IMR-90 (cell line): ENCODE measurements at regions not wholly inside any gene's neighbourhood (a gene's known extent, or its start where the extent isn't known, plus 50 kb on each side); places are given as distances from the start of the nearest gene placed in this dataset.

Source experiments
- ATAC-seq: fragments of 200-7000 bp; cut with Tn5 transposase; 2 replicates; pipeline ENCODE4 v1.9.1; 2020; ENCODE audit warnings: low read depth, mild to moderate bottlenecking, moderate library complexity
- BruUV-seq: library from RNA; stranded (reverse); fragments of 400-500 nt; replicated peaks from 2 replicates; lab custom pipeline; 2021; lab: Mats Ljungman, UMichigan
- CTCF ChIA-PET: fragments of 300-600 bp; formaldehyde crosslinking; extraction: SDS; loops from one replicate; lab custom pipeline; 2021; ENCODE audit warnings: antibody characterized with exemption; lab: Yijun Ruan, JAX
- POLR2A ChIA-PET: fragments of 300-600 bp; sonication (Branson Sonifier 250); formaldehyde crosslinking; loops from one replicate; lab custom pipeline; 2022; ENCODE audit warnings: antibody characterized with exemption; ENCODE audit not compliant: unreplicated experiment; lab: Charles Lee
- DNase-seq: peaks from one replicate; pipeline ENCODE4 v3.0.0; 2013
- H2AFZ ChIP-seq: replicated peaks from 2 replicates; pipeline ENCODE3; 2013; ENCODE audit warnings: low read length, mild to moderate bottlenecking; ENCODE audit not compliant: poor library complexity
- H2AK5ac ChIP-seq: 2 replicates; pipeline ENCODE4 v1.6.1; 2013; ENCODE audit warnings: low read depth, low read length, inconsistent platforms
- H2AK9ac ChIP-seq: replicated peaks from 2 replicates; pipeline ENCODE3; 2013; ENCODE audit warnings: mild to moderate bottlenecking, low read depth, low read length, moderate library complexity; ENCODE audit not compliant: poor library complexity
- H2BK120ac ChIP-seq: 2 replicates; pipeline ENCODE4 v1.6.1; 2013; ENCODE audit warnings: low read depth, low read length, inconsistent platforms
- H2BK15ac ChIP-seq: 3 replicates; pipeline ENCODE4 v1.6.1; 2013; ENCODE audit warnings: low read depth, low read length, inconsistent platforms
- H2BK20ac ChIP-seq: 2 replicates; pipeline ENCODE4 v1.6.1; 2013; ENCODE audit warnings: low read depth, mild to moderate bottlenecking, inconsistent platforms, low read length, moderate library complexity
- H2BK5ac ChIP-seq: 2 replicates; pipeline ENCODE4 v1.6.1; 2013; ENCODE audit warnings: mild to moderate bottlenecking, low read depth, low read length, inconsistent platforms; ENCODE audit not compliant: poor library complexity, severe bottlenecking
- H3K14ac ChIP-seq: replicated peaks from 2 replicates; pipeline ENCODE4 v1.6.1; 2013; ENCODE audit warnings: low read depth, low read length, inconsistent platforms
- H3K18ac ChIP-seq: 2 replicates; pipeline ENCODE4 v1.6.1; 2013; ENCODE audit warnings: low read depth, low read length, control low read depth
- H3K23ac ChIP-seq: 2 replicates; pipeline ENCODE4 v1.6.1; 2013; ENCODE audit warnings: low read depth, low read length, inconsistent platforms
- H3K27ac ChIP-seq: 2 replicates; pipeline ENCODE4 v1.5.1; 2013; ENCODE audit warnings: mild to moderate bottlenecking, control low read depth, low read length; ENCODE audit not compliant: insufficient read depth
- H3K27me3 ChIP-seq: 2 replicates; pipeline ENCODE4 v1.6.1; 2013; ENCODE audit warnings: low read length; ENCODE audit not compliant: control insufficient read depth, insufficient read depth
- H3K36me3 ChIP-seq: 2 replicates; pipeline ENCODE4 v1.6.1; 2013; ENCODE audit warnings: low read length, mixed read lengths; ENCODE audit not compliant: control insufficient read depth, insufficient read depth
- H3K4ac ChIP-seq: 2 replicates; pipeline ENCODE4 v1.6.1; 2013; ENCODE audit warnings: low read depth, low read length, inconsistent platforms
- H3K4me1 ChIP-seq: 2 replicates; pipeline ENCODE4 v1.6.1; 2013; ENCODE audit warnings: low read length, mixed read lengths; ENCODE audit not compliant: control insufficient read depth, insufficient read depth
- H3K4me2 ChIP-seq: 2 replicates; pipeline ENCODE4 v1.6.1; 2013; ENCODE audit warnings: low read depth, mild to moderate bottlenecking, control low read depth, low read length, moderate library complexity
- H3K4me3 ChIP-seq: 2 replicates; pipeline ENCODE4 v1.5.1; 2013; ENCODE audit warnings: low read depth, mild to moderate bottlenecking, control low read depth, low read length, moderate library complexity; ENCODE audit not compliant: insufficient read depth
- H3K56ac ChIP-seq: 2 replicates; pipeline ENCODE4 v1.6.1; 2013; ENCODE audit warnings: low read length, inconsistent platforms; ENCODE audit not compliant: insufficient read depth; ENCODE audit errors: extremely low read depth
- H3K79me1 ChIP-seq, 2 experiments: 2 replicates each; pipeline ENCODE4 v1.6.1; 2013; ENCODE audit warnings: low read length in 2 of 2, inconsistent platforms in 1 of 2, low read depth in 1 of 2
- H3K9ac ChIP-seq: 2 replicates; pipeline ENCODE4 v1.6.1; 2013; ENCODE audit warnings: low read depth, low read length, control low read depth
- H3K9me1 ChIP-seq: 2 replicates; pipeline ENCODE4 v1.6.1; 2013; ENCODE audit warnings: low read length, inconsistent platforms; ENCODE audit not compliant: insufficient read depth
- H3K9me3 ChIP-seq: 2 replicates; pipeline ENCODE4 v1.6.1; 2013; ENCODE audit warnings: low read length; ENCODE audit not compliant: control insufficient read depth, insufficient read depth
- H4K20me1 ChIP-seq: 2 replicates; pipeline ENCODE4 v1.6.1; 2013; ENCODE audit warnings: low read length, inconsistent platforms; ENCODE audit not compliant: insufficient read depth
- H4K5ac ChIP-seq: 2 replicates; pipeline ENCODE4 v1.6.1; 2013; ENCODE audit warnings: mild to moderate bottlenecking, low read depth, low read length, control low read depth
- H4K8ac ChIP-seq, 2 experiments: 2 replicates each; pipeline ENCODE4 v1.6.1; 2013; ENCODE audit warnings: low read depth in 2 of 2, low read length in 2 of 2, control low read depth in 1 of 2, inconsistent platforms in 1 of 2
- H4K91ac ChIP-seq: 2 replicates; pipeline ENCODE4 v1.6.1; 2013; ENCODE audit warnings: low read depth, low read length, inconsistent platforms; ENCODE audit not compliant: insufficient read depth
- BHLHE40 ChIP-seq: fragments of 150-350 bp; IDR thresholded peaks from 2 replicates; pipeline ENCODE4 v1.6.1; 2016; ENCODE audit warnings: mild to moderate bottlenecking, low read depth, low read length
- CEBPB ChIP-seq: IDR thresholded peaks from 2 replicates; pipeline ENCODE4 v1.6.1; 2012; ENCODE audit warnings: low read depth, low read length, improper control_type of control experiment
- CHD1 ChIP-seq: IDR thresholded peaks from 2 replicates; pipeline ENCODE4 v1.6.1; 2012; ENCODE audit warnings: low read depth, low read length, improper control_type of control experiment
- FOS ChIP-seq: fragments of 150-350 bp; IDR thresholded peaks from 2 replicates; pipeline ENCODE4 v1.6.1; 2016; ENCODE audit warnings: low read depth, low read length
- MAFK ChIP-seq: IDR thresholded peaks from 2 replicates; pipeline ENCODE4 v1.6.1; 2012; ENCODE audit warnings: low read depth, low read length, improper control_type of control experiment
- MAZ ChIP-seq: IDR thresholded peaks from 2 replicates; pipeline ENCODE4 v1.6.1; 2012; ENCODE audit warnings: low read depth, mild to moderate bottlenecking, low read length, improper control_type of control experiment, moderate library complexity, borderline replicate concordance
- MXI1 ChIP-seq: IDR thresholded peaks from 2 replicates; pipeline ENCODE4 v1.6.1; 2012; ENCODE audit warnings: low read depth, mild to moderate bottlenecking, low read length, moderate library complexity, borderline replicate concordance
- NFE2L2 ChIP-seq: fragments of 150-350 bp; IDR thresholded peaks from 2 replicates; pipeline ENCODE4 v1.6.1; 2016; ENCODE audit warnings: low read depth, mild to moderate bottlenecking, low read length
- POLR2A ChIP-seq: IDR thresholded peaks from 2 replicates; pipeline ENCODE4 v1.6.1; 2012; ENCODE audit warnings: mild to moderate bottlenecking, low read depth, low read length
- RAD21 ChIP-seq: IDR thresholded peaks from 2 replicates; pipeline ENCODE4 v1.6.1; 2012; ENCODE audit warnings: low read length, improper control_type of control experiment
- RCOR1 ChIP-seq: IDR thresholded peaks from 2 replicates; pipeline ENCODE4 v1.6.1; 2012; ENCODE audit warnings: mild to moderate bottlenecking, low read length, improper control_type of control experiment; ENCODE audit not compliant: insufficient replicate concordance
- RFX5 ChIP-seq: IDR thresholded peaks from 2 replicates; pipeline ENCODE4 v1.8.0; 2012; ENCODE audit warnings: low read depth, mild to moderate bottlenecking, low read length, moderate library complexity
- SMC3 ChIP-seq: fragments of 150-350 bp; IDR thresholded peaks from 2 replicates; pipeline ENCODE4 v1.6.1; 2016; ENCODE audit warnings: low read depth, mild to moderate bottlenecking, antibody characterized with exemption, low read length, moderate library complexity
- WGBS, 2 experiments: methylation state at CpG; one replicate each; pipeline versions ENCODE4 v1.1.5 to v1.1.7; 2013; ENCODE audit warnings: missing lambda C conversion rate in 2 of 2; ENCODE audit not compliant: insufficient read length in 1 of 2; ENCODE audit errors: extremely low coverage in 2 of 2; 5-methylcytosine and 5-hydroxymethylcytosine counted together
- dilution Hi-C: fragments of 300-500 bp; cut with HindIII; formaldehyde crosslinking; loops from one replicate; pipeline ENCODE4 v1.14.3; 2018; ENCODE audit warnings: low sequenced_read_pairs; ENCODE audit not compliant: unreplicated experiment
- in situ Hi-C: fragments of 300-500 bp; cut with MboI; formaldehyde crosslinking; loops from 3 replicates; pipeline ENCODE4 v1.14.3; 2019; ENCODE audit warnings: low sequenced_read_pairs, inconsistent platforms, mixed read lengths
- intact Hi-C: fragments of 100-400 bp; cut with micrococcal nuclease; formaldehyde crosslinking; loops from 2 replicates; pipeline ENCODE4 v1.10.0; 2022
- TF ChIP-seq, protein P1 (sequence below): conservative IDR thresholded peaks from 2 replicates; pipeline ENCODE4 v1.5.1; 2012; ENCODE audit warnings: mild to moderate bottlenecking, low read depth, low read length, improper control_type of control experiment
- TF ChIP-seq, protein P2 (sequence below): fragments of 150-350 bp; IDR thresholded peaks from 2 replicates; pipeline ENCODE4 v1.6.1; 2017; ENCODE audit warnings: mild to moderate bottlenecking, antibody characterized with exemption, low read length, low read depth
- TF ChIP-seq, protein P3 (sequence below): fragments of 150-350 bp; IDR thresholded peaks from 2 replicates; pipeline ENCODE4 v1.6.1; 2016; ENCODE audit warnings: low read depth, mild to moderate bottlenecking, low read length, moderate library complexity, borderline replicate concordance

DNA sequence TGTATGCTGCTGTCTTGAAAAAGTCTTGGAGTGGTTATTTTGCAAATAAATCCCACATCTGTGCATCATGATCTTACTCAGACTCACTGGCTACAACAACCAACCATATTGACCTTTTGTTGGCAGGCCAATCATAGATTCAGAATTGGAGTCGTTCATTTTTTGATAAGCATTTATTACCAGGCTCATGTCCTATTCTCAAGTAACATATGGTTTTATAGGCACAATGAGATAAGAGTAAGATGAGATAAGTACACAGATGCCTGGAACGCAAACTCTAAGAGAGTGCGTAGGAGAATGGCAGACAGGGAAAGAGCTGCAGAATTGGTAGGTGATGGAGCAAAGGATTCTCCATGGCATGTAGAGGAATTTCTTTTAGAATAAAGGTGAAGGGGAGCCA lies 71.6 kb upstream of the SLC5A12 start:
- BruUV-seq: no TSS peak
- Histone ChIP-seq H3K14ac (no peak overlapping the region), H2AFZ (no peak overlapping the region), H2BK20ac (no peak overlapping the region), H2BK120ac (no peak overlapping the region), H3K27me3 (no peaks in the 10 kb centered on the region), H2AK5ac (no peak overlapping the region), H3K9me3 (no peaks in the 10 kb centered on the region), H3K9me1 (no peaks in the 10 kb centered on the region), H3K36me3 (no peaks in the 10 kb centered on the region), H4K20me1 (no peaks in the 10 kb centered on the region), H2BK15ac (no peak overlapping the region), H3K9ac (no peak overlapping the region), H3K4ac (no peak overlapping the region), H4K5ac (no peak overlapping the region), H3K4me2 (no peak overlapping the region), H3K27ac (no peak overlapping the region), H3K23ac (no peak overlapping the region), H3K18ac (no peak overlapping the region), H2BK5ac (no peak overlapping the region), H4K91ac (no peak overlapping the region), H3K4me1 (no peaks in the 10 kb centered on the region), H2AK9ac (no peak overlapping the region), H3K79me1 (no peaks in the 10 kb centered on the region), H4K8ac (no peak overlapping the region), H3K56ac (no peak overlapping the region), H3K4me3 (no peak overlapping the region)
- in situ Hi-C loops: no loop called here
- ChIA-PET POLR2A (no interaction called here), CTCF (no interaction called here)
- no CpG with 5 or more reads among the region's 3 CpGs for WGBS, 2 experiments
- DNase-seq (no peak), ATAC-seq (no peak)
- dilution Hi-C loops: no loop called here
- TF ChIP-seq MXI1: no peak
- TF ChIP-seq, protein P1, sequence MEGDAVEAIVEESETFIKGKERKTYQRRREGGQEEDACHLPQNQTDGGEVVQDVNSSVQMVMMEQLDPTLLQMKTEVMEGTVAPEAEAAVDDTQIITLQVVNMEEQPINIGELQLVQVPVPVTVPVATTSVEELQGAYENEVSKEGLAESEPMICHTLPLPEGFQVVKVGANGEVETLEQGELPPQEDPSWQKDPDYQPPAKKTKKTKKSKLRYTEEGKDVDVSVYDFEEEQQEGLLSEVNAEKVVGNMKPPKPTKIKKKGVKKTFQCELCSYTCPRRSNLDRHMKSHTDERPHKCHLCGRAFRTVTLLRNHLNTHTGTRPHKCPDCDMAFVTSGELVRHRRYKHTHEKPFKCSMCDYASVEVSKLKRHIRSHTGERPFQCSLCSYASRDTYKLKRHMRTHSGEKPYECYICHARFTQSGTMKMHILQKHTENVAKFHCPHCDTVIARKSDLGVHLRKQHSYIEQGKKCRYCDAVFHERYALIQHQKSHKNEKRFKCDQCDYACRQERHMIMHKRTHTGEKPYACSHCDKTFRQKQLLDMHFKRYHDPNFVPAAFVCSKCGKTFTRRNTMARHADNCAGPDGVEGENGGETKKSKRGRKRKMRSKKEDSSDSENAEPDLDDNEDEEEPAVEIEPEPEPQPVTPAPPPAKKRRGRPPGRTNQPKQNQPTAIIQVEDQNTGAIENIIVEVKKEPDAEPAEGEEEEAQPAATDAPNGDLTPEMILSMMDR: no peak
- no peak for TF ChIP-seq POLR2A
- TF ChIP-seq SMC3: no peak
- TF ChIP-seq RAD21: no peak
- TF ChIP-seq BHLHE40: no peak
- TF ChIP-seq, protein P2, sequence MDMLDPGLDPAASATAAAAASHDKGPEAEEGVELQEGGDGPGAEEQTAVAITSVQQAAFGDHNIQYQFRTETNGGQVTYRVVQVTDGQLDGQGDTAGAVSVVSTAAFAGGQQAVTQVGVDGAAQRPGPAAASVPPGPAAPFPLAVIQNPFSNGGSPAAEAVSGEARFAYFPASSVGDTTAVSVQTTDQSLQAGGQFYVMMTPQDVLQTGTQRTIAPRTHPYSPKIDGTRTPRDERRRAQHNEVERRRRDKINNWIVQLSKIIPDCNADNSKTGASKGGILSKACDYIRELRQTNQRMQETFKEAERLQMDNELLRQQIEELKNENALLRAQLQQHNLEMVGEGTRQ: no peak
- no peak for TF ChIP-seq CEBPB
- no peak for TF ChIP-seq FOS
- TF ChIP-seq, protein P3, sequence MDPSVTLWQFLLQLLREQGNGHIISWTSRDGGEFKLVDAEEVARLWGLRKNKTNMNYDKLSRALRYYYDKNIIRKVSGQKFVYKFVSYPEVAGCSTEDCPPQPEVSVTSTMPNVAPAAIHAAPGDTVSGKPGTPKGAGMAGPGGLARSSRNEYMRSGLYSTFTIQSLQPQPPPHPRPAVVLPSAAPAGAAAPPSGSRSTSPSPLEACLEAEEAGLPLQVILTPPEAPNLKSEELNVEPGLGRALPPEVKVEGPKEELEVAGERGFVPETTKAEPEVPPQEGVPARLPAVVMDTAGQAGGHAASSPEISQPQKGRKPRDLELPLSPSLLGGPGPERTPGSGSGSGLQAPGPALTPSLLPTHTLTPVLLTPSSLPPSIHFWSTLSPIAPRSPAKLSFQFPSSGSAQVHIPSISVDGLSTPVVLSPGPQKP: no peak
- no peak for TF ChIP-seq MAZ
- TF ChIP-seq RCOR1: no peak
- no peak for TF ChIP-seq NFE2L2
- no peak for TF ChIP-seq MAFK
- TF ChIP-seq RFX5: no peak
- no peak for TF ChIP-seq CHD1
- intact Hi-C loops: no loop called here
